Activated gamma-delta T cell treated with anti-CD3 and anti-CD28 coated beads, Interleukin-2, amount 50 U/mL, for 16 hours (primary cell): ENCODE measurements at regions not wholly inside any gene's neighbourhood (a gene's known extent, or its start where the extent isn't known, plus 50 kb on each side); places are given as distances from the start of the nearest gene placed in this dataset.
"Not testable (repeated sequence)": the region's sequence is repeated elsewhere in the genome, so short reads cannot be mapped to it uniquely, and the experiment has no call there.

Source experiments
- DNase-seq: peaks from one replicate; pipeline ENCODE4 v3.0.0-alpha.2; 2020; ENCODE audit warnings: low read depth

DNA sequence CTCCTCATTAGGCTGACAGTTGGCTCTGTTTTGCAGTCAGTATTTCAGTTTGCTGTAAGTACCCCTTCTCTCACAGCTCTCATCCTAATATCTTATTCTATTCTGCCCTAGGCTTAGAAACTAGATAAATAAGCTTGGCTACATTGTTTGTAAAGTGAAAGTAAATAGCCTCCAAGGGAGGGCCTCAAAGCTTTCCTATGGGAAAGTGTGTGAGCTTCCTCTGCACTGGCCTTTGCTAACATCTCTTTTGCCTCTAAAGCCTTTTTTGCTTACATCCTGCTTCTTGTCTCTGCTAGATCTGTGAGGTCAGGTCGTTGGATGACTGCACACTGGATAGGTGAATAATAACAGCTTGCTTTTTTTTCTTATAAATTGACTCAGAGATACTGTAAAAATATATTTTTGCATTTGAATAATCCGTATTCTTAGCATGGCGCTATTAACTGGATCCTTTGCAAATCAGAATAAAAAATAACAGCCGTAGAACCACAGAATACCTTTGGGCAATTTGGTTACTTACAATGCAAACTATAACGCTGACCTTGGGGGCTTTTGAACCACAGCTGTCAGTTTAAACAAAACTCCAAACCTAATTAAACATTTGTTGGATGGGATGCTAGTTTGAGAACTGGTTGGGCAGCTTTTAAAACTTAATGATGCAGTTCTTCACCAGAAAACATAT is 55.1 kb downstream of the TTC6 start:
- no peak for DNase-seq

DNA sequence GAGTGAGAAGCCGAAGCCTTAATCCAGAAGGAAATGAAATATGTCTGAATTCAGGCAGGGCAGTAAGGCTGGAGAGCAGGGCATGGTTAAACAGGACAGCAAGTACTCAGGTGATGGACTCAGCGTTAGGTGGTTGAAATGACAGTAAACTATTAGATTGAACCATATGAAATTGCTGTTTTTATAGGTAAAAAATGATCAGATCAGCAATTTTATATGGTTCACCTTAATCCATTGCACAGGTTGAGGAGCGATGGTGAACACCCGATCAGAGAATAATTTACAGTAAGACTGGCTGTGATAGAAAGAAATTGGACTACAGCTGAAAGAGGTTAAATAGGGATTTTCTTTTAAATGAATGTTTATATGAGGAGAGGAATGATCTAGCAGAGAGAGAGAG is 56.6 kb downstream of the TTC6 start:
- no peak for DNase-seq

DNA sequence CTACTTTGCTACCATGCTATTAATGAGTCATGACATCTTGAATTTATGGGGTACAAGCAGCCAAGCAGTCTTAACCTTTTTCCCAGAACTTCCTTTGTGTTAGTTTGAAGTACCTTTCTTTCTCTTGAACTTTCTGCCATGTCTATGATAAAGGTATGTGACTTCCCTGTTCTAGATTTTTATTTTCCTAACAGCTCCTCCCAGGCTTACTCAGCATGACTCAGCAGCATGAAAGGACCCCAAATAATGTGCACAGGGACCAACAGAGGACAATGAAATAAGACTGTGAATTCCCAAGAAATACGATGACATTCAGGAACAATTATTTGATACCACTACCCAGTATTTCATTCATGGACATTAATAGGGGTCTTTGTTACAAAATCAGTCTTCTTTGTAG is 60.0 kb downstream of the TTC6 start:
- DNase-seq, result no peak

DNA sequence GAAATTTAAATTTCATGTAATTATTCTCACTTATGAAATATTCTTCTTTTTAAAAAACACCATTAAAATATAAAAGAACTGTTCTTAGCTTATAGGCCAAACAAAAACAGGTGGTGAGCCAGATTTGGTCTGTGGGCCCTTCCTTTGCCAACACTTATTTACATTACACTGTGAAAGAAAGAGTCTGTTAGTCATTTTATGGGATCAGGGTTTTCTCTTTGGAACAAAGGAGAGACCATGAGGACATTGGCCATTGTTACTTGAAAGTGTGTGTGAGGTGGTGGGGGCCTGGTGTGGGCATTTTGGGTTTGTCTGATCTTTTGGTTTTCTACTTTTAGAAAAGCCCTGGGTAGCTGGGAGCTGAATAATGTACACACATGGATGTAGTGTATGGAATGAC is 62.7 kb downstream of the TTC6 start:
- DNase-seq, result no peak

DNA sequence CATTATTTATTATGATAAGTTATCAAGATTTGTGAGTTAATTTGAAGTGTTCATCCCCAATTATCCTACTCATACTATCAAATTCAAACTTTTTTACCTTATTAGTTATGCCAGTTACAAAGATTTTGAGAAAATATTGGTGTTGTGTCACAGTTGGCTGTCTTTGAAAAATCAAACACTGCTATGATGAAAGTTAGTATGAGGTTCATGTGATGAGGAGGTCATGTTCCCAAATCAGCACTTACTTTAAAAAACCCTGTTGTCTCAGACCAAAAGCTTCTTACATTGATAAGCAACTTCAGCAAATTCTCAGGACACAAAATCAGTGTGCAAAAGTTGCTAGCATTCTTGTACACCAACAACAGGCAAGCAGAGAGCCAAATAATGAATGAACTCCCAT is 68.1 kb downstream of the TTC6 start:
- no peak for DNase-seq

DNA sequence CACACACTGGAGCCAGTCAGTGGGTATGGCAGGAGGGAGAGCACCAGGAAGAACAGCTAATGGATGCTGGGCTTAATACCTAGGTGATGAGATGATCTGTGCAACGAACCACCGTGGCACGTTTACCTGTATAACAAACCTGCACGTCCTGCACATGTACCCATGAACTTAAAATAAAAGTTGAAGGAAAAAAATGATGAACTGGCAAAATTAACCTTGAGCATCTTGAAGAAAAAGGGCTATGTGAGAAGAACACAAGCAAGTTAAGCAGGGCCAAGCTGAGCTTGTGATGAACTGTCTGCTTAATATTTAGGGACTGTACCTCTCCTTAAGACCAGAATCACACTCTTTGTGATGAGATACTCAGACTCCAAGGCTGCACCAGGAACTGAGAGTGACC is 70.0 kb downstream of the TTC6 start:
- no peak for DNase-seq

DNA sequence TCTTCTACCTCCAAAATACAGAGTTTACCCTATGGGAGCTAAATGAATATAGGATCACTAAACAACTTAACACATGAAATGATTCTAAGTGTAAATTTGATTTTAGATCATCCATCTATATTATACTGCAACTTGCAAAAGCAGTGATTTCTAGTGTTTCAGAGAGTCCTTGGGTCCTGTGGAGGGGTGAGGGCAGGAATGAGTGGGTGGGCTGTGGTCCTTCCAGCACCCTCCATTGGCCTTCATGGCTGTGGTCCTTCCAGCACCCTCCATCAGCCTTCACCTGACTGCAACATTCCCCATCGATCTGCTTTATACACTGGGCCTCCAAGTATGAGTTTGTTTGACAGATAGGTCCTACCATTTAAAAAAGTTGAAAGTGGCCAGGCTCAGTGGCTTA is 70.5 kb downstream of the TTC6 start:
- DNase-seq, result no peak

DNA sequence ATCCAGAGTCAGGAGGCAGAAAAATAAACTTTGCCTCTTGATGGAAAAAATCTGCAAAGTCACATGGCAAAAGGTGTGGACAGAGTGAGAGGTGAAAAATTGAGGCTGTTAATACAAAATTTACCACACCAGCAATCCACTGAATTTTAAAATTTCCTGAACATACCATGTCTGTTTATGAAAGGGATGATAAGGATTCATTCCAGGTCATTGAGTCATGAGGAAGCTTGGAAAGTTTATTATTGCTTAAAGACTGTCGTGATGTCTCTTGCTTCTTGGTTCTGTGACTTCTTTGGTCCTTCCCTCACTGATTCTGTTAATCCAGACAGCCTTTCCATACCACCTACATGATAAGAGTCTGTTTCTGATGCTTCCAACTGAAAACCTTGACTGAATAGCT is 73.2 kb downstream of the TTC6 start:
- DNase-seq, result no peak

DNA sequence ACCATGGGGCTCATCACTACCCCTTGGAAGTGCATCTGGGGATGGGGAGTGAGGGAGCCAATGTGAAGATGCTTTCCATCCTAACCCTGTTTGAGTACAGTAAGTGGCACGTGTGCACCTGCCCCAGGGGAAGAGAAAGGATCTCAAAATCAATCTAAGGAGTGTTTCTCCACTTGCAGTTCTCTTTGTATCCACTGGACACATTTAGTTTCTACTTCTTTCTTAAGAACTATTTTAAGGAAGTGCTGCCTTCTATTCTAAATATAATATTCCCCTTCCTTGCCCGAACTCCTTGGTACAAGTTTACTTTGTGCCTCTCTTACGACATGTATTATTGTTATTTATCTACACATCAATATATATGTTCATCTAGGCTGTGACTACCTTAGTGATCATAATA is 73.8 kb downstream of the TTC6 start:
- no peak for DNase-seq

DNA sequence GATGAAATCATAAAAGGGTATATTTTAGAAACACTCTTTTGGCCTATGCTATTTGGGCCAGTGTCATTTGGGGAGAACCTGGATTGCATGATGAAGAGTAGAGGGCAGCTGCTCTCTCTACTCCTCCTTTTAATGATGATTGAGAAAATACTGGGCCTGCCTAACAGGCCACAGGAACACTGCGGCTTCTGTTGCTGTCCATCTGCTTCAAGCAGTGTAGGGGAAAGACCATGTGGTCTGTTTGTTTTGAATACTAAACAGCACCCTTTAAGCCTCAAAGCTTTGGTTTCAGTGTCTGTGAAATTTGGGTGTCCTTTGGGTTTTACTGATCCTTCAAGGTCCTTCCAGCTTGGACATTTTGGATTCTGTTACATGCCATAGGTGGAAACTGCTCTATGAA is 78.0 kb downstream of the TTC6 start:
- DNase-seq, result no peak

DNA sequence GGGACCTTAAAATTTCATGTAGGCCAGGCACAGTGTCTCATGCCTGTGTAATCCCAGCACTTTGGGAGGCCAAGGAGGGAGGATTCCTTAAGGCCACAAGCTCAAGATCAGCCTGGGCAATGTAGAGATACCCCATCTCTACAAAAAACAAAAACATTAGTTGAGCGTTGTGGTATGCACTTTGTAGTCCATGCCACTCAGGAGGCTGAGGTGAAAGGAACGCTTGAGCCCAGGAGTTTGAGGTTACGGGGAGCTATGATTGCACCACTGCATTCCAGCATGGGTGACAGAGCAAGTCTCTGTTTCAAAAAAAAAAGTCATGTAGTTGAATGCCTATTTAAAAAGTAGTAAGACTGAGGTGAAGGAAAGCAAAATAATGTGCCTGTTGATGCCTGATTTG is 83.5 kb downstream of the TTC6 start:
- no peak for DNase-seq

DNA sequence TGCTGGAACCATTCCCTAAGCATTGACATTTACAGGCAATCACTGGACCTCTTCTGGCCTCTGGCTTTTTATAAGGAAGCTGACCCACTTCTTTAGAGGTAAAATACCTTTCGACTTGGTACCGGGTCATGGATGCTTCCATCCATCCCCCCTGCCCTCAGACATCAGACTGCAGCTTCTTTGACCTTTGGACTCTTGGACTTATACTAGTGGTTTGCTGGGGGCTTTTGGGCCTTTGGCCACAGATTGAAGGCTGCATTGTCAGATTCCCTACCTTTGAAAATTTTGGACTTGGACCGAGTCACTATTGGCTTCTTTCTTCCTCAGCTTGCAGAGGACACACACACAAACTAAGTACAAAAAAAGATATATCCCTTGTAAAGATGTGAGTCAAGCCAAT is 86.1 kb downstream of the TTC6 start:
- no peak for DNase-seq

DNA sequence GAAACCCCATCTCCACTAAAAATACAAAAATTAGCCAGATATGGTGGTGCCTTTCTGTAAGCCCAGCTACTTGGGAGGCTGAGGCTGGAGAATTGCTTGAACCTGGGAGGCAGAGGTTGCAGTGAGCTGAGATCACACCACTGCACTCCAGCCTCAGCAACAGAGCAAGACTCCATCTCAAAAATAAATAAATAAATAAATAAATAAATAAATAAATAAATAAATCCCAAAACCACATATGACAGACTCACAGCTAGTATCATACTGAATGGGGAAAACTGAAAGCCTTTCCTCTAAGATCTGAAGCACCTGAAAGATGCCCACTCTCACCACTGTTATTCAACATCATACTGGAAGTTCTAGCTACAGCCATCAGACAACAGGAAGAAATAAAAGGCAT is 97.3 kb downstream of the TTC6 start:
- DNase-seq, result not testable (repeated sequence)

DNA sequence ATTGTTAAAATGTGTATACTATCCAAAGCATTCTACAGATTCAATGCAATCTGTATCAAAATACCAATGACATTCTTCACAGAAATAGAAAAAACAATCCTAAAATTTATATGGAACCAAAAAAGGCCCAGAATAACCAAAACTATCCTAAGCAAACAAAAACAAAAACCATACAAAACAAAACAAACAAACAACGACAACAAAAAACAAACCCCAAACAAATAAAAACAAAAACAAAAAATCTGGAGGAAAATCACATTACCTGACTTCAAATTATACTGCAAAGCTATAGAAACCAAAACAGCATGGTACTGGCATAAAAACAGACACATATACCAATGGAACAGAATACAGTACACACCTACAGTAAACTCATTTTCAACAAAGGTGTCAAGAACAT is 98.0 kb downstream of the TTC6 start:
- not testable (repeated sequence) for DNase-seq

DNA sequence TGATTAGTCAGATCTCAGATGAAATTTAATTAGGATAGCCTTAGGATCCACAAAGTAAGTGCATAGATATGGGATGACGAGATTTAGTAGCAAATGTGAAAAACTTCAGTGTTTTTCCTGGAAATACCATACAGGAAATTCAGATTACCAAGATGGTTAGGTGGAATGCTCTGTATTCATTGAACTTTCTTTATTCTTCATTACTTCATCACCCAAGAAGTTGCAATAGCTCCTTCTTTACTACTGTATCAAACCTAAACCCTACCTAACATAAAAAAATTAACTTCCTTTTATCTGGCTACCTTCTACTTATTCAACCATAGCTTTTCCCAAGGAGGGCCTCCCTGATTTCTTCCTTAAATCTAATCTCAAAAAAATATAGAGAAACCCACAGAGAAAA is 100.4 kb downstream of the TTC6 start:
- DNase-seq, result no peak

DNA sequence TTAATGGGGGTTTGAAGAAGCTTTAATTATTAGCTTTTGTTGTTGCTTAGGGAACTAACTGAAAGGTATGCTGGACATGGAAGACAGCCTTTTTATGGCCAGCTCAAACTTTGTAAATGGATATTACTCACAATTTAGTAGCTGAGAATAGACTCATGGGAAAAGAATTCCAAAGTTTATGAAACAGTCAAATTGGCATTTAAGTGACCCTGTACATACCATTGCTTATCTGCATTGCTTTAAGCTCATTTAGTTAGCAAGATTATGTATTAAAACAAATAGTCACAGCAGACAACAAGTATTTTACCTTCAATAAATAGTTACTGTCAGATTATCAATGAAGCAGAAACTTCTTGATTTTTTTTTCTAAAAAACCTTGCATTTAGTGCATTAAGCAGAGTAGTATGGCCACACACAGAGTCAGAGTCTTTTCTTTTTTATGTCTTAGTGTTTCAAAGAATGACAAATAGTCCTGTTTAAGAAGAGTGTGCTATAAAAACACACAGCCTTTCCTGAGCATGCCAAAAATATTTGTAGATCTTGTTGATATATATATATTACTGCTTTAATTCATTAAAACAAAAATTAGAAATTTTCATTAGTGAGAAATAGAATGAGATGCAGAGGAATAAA is 102.2 kb downstream of the TTC6 start:
- no peak for DNase-seq

DNA sequence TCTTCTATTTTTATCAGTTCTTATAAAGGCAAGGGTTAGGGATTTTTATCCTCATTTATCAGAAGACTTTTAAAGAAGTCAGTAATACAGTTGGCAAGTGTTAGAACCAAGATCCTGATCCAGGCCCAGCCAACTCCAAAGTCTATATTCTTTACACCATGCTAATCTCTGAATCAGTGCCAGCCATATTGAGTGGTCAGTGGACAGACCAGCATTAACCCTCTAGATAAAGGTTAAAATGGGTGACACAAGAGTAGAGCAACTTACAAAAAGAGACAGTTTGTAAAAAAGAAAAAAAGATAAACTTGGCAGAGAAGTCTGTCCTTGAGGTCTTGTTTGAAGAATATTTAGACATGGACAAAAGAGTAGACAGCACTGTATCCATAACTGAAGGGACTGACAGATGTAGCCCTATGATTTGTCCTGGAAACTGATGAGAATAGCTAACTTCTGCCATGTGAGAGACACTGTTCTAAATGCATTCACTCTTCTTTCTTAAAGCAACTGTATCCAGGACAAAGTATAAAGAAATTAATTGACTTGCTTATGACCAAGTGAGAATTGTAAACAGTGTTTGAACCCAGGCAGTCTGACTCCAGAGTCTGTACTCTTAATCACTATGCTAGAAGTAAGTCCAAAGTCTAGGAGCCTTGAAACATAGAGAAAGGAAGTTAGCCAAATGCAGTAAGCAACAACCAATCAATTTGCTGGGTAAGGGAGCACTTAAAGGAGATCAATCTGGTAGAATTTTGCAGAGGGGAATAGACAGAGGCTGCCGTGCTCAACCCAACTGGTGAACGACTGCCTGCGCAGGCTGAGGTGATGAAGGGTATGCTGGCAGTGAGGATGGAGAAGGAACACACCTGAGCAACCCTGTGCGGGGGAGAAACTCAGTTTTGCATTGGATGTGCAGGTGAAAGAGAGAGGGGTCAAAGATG is 103.7 kb downstream of the TTC6 start:
- no peak for DNase-seq

DNA sequence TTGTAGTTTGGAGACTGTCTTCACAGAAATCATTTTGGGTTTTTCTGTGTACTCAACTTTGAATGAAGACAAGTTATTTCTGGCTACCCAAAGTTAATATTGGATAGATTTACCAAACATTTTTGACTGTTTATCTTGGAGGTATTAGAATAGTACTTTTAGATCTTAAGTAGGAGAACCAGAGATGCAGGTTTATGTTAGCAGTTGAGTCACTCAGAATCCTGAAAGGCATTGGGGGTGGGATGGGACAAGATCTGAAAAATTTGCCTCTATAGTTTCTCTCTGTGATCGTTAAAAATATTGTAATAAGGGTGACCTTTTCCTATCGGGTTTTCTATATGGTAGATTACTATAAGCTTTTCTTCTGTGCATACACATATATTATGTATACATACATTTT is 112.3 kb downstream of the TTC6 start:
- no peak for DNase-seq

DNA sequence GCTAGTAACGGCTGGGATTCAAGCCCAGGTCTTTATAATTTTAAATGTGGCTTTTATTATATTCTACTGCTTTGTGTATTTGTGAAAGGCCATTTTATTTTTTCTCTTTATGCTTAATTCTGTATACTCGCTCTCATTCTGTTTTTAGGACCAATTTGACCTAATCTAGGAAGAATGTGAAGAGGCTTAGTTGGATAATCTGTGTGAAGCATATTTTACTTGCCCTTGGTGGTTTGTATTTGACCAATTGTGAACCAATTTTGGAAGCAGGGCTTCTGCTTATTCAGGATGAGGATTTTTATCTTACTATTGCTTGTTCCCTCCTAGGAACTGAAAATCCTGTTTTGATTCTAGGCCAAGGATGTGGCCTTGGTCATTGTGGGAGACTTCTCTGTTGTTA is 113.1 kb downstream of the TTC6 start:
- no peak for DNase-seq

DNA sequence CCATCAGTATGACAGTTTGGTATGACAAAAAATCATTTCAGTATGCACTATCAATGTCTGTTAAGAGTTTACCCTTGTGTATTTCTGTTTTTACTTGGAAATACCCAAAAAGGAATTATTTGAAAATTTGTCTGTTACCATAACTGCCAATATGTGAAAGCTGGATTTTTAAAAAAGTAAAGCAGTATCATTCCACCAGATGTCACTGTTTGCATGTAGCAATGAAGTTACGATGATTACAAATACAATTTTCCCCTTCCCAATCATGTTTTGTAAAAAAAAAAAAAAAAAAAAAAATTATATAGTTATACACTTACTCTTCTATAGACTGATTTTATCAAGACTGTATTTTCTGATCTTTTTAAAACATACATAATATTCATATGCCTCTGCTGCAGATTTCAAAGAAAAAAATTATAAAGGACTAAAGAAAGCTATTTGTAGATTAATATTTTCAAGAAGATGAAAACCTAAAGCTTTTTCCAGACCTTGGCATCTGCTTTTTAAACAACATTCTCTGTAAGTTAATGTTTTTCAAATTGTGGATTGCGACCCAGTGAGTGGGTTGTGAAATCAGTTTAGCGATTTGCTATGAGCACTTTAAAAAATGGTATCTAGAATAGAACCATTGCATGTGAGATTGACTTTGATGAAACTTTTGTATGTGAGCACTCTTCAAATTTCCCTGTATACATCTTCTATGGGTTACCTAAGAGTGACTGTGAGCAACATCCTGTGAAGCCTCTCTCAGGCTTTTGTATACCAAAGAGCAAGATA is 114.2 kb downstream of the TTC6 start:
- no peak for DNase-seq

DNA sequence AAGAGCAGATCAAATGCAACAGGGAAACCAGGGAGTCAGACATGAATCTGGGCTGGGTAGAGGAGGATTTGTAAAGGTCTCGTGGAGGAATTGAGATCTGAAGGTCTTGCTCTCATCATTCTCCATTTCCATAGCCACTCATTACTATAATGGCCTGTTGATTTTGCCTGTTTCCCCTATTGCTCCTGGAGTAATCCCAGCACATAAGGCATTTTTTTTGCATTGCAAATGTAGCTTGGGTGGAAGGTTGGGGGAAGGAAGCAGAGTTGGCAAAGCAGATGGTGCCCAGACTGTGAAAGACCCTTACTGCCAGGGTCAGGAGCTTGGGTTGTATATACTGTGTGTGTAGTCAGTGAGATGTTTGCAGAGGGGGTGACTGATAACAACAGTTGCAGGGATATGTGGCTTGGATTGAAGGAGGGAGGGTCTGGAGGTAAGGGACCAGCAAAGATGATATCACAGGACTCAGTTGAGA is 116.0 kb downstream of the TTC6 start:
- DNase-seq, result no peak

DNA sequence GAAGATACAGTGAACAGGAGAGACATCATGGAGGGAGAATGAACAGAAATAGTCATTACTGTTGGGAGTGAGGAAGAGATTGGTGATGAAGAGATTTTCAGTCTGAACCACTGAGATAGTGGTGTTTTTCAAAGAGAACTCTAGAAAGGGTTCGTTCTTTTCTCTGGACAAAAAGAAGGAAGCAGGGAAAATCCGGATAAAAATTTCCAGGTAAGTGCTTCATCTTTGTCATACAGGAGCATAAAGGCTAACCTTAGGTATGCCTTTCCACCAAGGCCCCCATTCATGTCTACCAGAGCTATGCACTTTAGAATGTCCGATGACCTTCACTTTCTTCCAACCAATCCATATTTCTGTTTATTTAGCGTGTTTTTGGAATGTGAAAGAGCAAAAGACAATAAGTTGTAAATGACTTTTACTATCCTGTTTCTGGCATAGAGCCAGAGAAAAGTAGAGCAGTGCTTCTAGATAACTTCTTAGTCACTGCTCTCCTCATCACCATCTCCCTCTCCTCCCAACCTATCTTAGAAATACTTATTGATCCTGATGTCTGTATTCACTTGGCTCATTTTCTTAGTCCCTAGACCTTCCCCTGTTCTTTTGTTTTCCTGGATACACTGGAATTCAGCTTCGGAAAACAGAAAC is 116.5 kb downstream of the TTC6 start:
- DNase-seq, result no peak
